Kidney glomerular epithelial cell (primary cell): ENCODE measurements at regions not wholly inside any gene's neighbourhood (a gene's known extent, or its start where the extent isn't known, plus 50 kb on each side); places are given as distances from the start of the nearest gene placed in this dataset.
A peak's percentile ranks its signal among the peaks of the same experiment; 100 is the strongest.

Source experiments
- DNase-seq: peaks from one replicate; lab custom pipeline; 2025; lab: John Stamatoyannopoulos, UW

GRCh38 chr2:71891719-71892422 is 255.8 kb downstream of the CYP26B1 start:
- no peak for DNase-seq

GRCh38 chr2:71891155-71891554 is 256.5 kb downstream of the CYP26B1 start:
- no peak for DNase-seq

GRCh38 chr2:71889759-71890684 is 257.6 kb downstream of the CYP26B1 start:
- no peak for DNase-seq

- DNase-seq, result no peak
These were observed 258.8 kb downstream of the CYP26B1 start for GRCh38 chr2:71888751-71889445.

- no peak for DNase-seq
These were observed 260.5 kb downstream of the CYP26B1 start for GRCh38 chr2:71887196-71887595.

- DNase-seq, result no peak
These were observed 261.4 kb downstream of the CYP26B1 start for GRCh38 chr2:71886241-71886640.

GRCh38 chr2:71884303-71885042 is 263.2 kb downstream of the CYP26B1 start:
- no peak for DNase-seq

GRCh38 chr2:71882949-71883472 is 264.7 kb downstream of the CYP26B1 start:
- peak; percentile 83 for DNase-seq

- no peak for DNase-seq
These were observed 265.3 kb downstream of the CYP26B1 start for GRCh38 chr2:71882236-71882946.

GRCh38 chr2:71880846-71881610 is 266.6 kb downstream of the CYP26B1 start:
- DNase-seq, result no peak

GRCh38 chr2:71880287-71880686 is 267.4 kb downstream of the CYP26B1 start:
- DNase-seq, result no peak

- DNase-seq, result no peak
These were observed 268.0 kb downstream of the CYP26B1 start for GRCh38 chr2:71879509-71880184.

GRCh38 chr2:71878626-71879508 is 268.8 kb downstream of the CYP26B1 start:
- no peak for DNase-seq

GRCh38 chr2:71877636-71878035 is 270.0 kb downstream of the CYP26B1 start:
- no peak for DNase-seq

GRCh38 chr2:71876542-71877451 is 270.9 kb downstream of the CYP26B1 start:
- DNase-seq, result no peak

- DNase-seq, result no peak
These were observed 275.1 kb downstream of the CYP26B1 start for GRCh38 chr2:71872466-71873051.

GRCh38 chr2:71865391-71865965 is 282.2 kb downstream of the CYP26B1 start:
- DNase-seq, result no peak
